HG03025 (cell line): ENCODE measurements at regions not wholly inside any gene's neighbourhood (a gene's known extent, or its start where the extent isn't known, plus 50 kb on each side); places are given as distances from the start of the nearest gene placed in this dataset.

ENCODE experiments used
- ATAC-seq: cut with Tn5 transposase; IDR thresholded peaks from one replicate; pipeline ENCODE4 v1.9.1; 2021; ENCODE audit warnings: mild to moderate bottlenecking, moderate library complexity; ENCODE audit not compliant: unreplicated experiment, low FRiP score

GRCh38 chr13:83355041-83355440 lies 527.2 kb downstream of the SLITRK1 start:
- ATAC-seq: no peak

GRCh38 chr13:83352391-83352790 lies 529.9 kb downstream of the SLITRK1 start:
- no peak for ATAC-seq

GRCh38 chr13:83350569-83350968 lies 531.7 kb downstream of the SLITRK1 start:
- no peak for ATAC-seq

- ATAC-seq: no peak
These were observed 537.8 kb downstream of the SLITRK1 start for GRCh38 chr13:83344518-83344917.

GRCh38 chr13:83340170-83340569 lies 542.1 kb downstream of the SLITRK1 start:
- no peak for ATAC-seq

GRCh38 chr13:83333614-83334388 lies 548.5 kb downstream of the SLITRK1 start:
- no peak for ATAC-seq

- no peak for ATAC-seq
These were observed 549.5 kb downstream of the SLITRK1 start for GRCh38 chr13:83332751-83333150.

GRCh38 chr13:83327091-83327490 lies 555.2 kb downstream of the SLITRK1 start:
- ATAC-seq: no peak

GRCh38 chr13:83325125-83325853 lies 557.0 kb downstream of the SLITRK1 start:
- ATAC-seq: no peak

GRCh38 chr13:83311886-83312577 lies 570.2 kb downstream of the SLITRK1 start:
- no peak for ATAC-seq

GRCh38 chr13:83298617-83299016 lies 583.7 kb downstream of the SLITRK1 start:
- ATAC-seq: no peak

GRCh38 chr13:83297586-83298290 lies 584.5 kb downstream of the SLITRK1 start:
- no peak for ATAC-seq

GRCh38 chr13:83295686-83296085 lies 586.6 kb downstream of the SLITRK1 start:
- ATAC-seq: no peak

- ATAC-seq: no peak
These were observed 595.5 kb downstream of the SLITRK1 start for GRCh38 chr13:83286737-83287136.

GRCh38 chr13:83281654-83282053 lies 600.6 kb downstream of the SLITRK1 start:
- no peak for ATAC-seq

- ATAC-seq: no peak
These were observed 607.6 kb downstream of the SLITRK1 start for GRCh38 chr13:83274679-83275078.

GRCh38 chr13:83272652-83273240 lies 609.5 kb downstream of the SLITRK1 start:
- ATAC-seq: no peak

- ATAC-seq: no peak
These were observed 610.2 kb downstream of the SLITRK1 start for GRCh38 chr13:83272076-83272475.

GRCh38 chr13:83265279-83265678 lies 617.0 kb downstream of the SLITRK1 start:
- ATAC-seq: no peak

GRCh38 chr13:83248751-83249150 lies 633.5 kb downstream of the SLITRK1 start:
- ATAC-seq: no peak
